Cerebellar cortex (tissue), 1 donor: ENCODE measurements at regions not wholly inside any gene's neighbourhood (a gene's known extent, or its start where the extent isn't known, plus 50 kb on each side); places are given as distances from the start of the nearest gene placed in this dataset.
A peak's percentile ranks its signal among the peaks of the same experiment; 100 is the strongest.

Experiments used
- DNase-seq: peaks from one replicate; pipeline ENCODE4 v3.0.0-alpha.2; 2015; ENCODE audit warnings: low spot score

DNA sequence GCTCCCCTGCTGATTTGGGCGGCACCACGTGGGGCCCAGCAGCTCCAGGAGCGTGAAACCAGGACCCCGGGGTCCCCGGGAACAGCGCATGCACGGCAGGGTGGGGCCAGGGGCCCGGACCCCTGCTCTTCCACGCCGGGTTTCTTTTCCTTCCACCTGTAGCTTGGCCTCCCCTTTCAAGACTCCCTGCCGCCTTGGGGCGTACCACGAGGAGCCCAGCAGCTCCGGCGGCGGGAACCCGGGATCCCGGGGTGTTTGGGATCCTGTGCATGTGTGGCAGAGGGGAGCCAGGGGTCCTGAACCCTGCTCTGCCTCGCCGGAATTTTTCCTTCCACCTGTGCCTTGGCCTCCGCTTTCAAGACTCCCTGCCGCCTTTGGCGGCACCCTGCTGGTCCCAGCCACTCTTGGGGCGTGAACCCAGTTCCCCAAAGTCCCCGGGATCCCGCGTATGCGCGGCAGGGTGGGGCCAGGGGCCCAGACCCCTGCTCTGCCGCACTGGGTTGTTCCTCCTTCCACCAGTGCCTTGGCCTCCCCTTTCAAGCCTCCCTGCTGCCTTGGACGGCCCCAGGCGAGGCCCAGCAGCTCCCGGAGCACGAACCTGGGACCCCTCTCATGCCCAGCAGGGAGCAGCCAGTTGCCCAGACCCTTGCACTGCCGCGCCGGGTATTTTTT is 322.7 kb downstream of the ALG10 start:
- no peak for DNase-seq

DNA sequence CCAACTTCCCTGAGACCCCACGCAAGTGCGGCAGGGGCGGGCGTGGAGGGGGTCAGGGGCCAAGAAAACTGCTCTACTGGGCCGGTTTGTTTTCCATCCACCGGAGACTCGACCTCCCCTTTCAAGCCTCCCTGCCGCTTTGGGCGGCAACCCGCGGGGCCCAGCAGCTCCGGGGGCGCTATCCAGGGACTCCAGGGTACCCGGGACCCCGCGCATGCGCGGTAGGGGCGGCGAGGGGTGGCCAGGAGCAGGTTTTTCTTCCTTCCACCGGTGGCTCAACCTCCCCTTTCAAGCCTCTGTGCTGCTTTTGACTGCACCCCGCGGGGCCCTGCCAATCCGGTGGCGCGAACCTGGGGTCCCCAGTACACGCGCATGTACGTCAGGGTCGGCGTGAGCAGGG is 323.5 kb downstream of the ALG10 start:
- no peak for DNase-seq

DNA sequence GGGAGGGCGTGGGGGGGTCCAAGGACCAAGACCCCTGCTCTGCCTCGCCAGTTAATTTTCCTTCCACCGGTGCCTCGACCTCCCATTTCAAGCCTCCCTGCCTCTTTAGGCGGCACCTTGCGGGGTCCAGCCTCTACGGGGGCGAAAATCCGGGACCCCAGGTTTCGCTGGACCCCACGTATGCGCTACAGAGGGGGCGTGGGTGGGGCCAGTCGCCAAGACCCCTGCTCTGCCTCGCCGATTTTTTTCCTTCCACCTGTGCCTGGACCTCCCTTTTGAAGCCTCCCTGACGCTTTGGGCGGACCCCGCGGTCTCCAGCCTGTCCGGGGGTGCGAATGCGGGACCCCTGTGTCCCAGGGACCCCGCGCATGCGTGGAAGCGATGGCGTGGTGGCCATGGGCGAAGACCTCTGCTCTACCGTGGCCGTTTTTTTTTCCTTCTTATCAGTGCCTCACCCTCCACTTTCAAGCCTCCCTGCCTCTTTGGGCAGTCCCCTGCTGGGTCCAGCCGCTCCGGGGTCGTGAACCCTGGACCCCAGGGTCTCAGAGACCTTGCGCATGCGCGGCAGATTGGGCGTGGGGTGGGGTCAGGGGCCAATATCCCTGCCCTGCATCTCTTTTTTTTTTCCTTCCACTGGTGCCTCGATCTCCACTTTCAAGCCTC is 324.2 kb downstream of the ALG10 start:
- no peak for DNase-seq

DNA sequence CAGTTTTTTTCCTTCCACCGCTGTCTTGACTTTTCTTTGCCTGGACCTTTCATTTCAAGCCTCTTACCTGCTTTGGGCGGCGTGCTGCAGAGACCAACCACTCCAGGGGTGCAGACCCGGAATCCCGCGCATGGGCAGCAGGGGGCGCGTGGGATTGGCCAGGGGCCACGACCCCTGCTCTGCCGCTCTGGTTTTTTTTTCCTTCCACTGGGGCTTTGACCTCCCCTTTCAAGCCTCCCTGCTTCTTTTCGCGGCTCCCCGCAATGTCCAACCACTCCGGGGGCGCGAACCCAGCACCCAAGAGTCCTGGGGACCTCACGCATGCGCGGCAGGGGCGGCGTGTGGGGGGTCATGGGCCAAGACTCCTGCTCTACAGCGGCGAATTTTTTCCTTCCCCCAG is 325.1 kb downstream of the ALG10 start:
- peak; percentile 1 for DNase-seq

DNA sequence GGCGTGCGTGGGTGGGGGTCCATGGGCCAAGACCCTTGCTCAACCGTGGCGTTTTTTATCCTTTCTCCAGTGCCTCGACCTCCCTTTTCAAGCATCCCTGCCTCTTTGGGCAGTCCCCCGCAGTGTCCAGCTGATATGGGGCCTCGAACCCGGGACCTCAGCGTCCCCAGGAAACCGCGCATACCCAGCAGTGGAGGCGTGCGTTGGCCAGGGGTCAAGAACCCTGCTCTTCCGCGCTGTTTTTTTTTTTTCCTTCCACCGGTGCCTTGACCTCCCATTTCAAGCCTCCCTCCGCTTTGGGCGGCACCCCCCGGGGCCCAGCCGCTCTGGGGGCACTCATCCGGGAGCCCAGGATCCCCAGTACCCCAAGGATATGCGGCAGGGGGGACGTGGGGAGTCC is 325.8 kb downstream of the ALG10 start:
- no peak for DNase-seq

DNA sequence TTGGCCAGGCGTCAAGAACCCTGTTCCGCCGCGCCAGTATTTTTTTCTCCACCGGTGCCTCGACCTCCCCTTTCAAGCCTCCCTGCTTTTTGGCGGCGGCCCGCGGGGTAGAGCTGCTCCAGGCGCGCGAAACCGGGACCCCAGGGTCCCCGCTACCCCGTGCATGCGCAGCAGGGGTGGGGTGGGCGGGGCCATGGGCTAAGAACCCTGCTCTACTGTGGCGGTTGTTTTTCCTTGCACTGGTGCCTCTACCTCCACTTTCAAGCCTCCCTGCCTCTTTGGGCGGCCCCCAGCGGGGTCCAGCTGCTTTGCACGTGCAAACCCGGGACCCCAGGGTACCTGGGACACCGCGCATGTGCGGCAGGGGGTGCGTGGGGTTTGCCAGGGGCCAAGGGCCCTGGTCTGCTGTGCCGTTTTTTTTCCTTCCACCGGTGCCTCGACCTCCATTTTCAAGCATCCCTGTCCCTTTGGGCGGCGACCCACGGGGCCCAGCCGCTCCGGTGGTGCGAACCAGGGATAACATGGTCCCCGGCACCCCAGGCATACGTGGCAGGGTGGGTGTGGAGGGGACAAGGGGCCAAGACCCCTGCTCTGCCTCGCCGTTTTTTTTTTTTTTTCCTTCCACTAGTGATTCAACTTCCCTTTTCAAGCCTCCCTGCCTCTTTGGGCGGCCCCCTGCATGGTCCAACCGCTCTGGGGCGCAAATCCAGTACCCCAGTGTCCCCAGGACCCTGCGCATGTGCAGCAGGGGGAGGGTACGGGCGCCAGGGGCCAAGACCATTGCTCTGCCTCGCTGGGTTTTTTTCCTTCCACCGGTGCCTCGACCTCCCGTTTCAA is 326.8 kb downstream of the ALG10 start:
- DNase-seq = no peak

DNA sequence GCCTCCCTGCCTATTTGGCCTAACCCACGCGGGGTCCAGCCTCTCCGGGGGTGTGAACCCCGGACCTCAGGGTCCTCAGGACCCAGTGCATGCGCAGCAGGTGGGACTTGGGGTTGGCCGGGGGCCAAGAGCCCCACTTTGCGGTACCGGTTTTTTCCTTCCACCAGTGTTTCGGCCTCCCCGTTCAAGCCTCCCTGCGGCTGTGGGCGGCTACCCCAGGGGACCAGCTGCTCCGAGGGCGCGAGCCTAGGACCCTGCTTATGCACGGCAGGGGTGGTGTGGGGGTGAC is 327.3 kb downstream of the ALG10 start:
- DNase-seq = no peak

DNA sequence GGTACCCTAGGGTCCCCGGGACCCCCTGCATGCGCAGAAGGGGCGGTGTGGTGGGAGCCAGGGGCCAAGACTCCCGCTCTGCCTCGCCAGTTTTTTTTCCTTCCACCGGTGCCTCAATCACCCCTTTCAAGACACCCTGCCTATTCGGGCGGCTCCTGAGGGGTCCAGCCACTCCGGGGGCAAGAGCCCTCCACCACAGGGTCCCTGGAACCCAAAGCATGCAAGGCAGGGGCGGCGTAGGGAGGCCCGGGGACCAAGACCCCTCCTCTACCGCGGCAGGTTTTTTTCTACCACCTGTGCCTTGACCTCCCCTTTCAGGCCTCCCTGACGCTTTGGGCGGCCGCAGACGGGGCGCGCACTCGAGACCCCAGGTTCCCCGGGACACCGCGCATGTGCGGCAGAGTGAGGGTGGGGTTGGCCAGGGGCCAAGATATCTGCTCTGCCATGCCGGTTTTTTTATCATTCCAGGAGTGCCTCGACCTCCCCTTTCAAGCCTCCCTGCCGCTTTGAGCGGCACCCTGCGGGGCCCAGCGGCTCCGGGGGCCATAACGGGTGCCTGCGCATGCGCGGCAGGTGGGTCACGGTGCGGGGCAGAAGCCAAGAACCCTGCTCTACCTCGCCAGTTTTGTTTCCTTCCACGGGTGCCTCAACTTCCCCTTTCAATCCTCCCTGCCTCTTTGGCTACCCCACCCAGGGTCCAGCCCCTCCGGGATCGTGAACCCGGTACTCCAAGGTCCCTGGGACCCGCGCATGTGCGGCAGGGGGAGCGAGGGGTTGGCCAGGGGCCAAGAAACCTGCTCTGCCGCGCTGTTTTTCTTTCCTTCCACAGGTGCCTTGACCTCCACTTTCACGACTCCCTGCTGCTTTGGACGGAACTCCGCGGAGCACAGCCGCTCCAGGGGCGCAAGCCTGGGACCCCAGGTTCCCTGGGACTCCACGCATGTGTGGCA is 328.1 kb downstream of the ALG10 start:
- DNase-seq = no peak

DNA sequence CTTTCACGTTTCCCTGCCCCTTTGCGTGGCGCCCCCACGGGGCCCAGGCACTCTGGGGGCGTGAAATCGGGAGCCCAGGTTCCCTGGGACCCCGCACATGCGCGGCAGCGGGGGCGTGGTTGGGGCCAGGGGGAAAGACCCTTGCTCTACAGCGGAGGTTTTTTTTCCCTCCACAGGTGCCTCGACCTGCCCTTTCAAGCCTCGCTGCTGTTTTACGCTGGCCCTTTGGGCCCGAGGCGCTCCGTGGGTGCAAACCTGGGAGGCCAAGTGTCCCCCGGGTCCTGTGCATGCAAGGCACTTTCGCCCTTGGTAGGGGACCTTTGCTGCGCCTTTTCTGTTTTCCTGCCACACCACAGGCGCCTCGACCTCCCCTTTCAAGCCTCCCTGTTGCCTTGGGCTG is 329.8 kb downstream of the ALG10 start:
- no peak for DNase-seq

DNA sequence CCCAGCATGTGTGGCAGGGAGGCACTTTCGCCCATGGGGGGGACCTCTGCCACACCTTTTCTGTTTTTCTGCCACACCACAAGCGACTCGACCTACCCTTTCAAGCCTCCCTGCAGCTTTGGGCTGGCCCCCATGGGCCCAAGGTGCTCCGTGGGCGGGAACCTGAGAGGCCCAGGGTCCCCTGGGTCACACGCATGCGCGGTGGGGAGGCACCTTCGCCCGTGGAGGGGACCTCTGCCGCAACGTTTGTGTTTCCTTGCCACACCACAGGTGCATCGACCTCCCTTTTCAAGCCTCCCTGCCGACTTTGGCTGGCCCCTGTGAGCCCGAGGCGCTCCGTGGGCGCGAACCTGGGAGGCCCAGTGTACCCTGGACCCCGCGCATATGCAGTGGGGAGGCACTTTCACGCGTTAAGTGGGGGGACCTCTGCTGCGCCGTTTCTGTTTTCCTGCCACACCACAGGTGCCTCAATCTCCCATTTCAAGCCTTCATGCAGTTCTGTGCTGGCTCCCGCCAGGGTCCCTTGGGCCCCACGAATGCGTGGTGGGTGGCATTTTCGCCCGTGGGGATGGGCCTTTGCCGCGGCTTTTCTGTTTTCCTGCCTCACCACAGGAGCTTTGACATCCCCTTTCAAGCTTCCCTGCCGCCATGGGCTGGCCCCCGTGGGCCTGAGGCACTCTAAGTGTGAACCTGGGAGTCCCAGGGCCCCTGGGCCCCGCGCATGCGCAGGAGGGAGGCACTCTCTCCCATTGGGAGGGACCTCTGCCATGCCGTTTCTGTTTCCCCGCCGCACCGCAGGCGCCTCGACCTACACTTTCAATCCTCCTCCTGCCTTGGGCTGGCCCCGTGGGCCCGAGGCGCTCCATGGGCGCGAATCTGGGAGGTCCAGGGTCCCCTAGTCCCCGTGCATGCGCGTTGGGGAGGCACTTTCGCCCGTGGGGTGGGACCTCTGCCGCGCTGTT is 332.2 kb downstream of the ALG10 start:
- DNase-seq = no peak

DNA sequence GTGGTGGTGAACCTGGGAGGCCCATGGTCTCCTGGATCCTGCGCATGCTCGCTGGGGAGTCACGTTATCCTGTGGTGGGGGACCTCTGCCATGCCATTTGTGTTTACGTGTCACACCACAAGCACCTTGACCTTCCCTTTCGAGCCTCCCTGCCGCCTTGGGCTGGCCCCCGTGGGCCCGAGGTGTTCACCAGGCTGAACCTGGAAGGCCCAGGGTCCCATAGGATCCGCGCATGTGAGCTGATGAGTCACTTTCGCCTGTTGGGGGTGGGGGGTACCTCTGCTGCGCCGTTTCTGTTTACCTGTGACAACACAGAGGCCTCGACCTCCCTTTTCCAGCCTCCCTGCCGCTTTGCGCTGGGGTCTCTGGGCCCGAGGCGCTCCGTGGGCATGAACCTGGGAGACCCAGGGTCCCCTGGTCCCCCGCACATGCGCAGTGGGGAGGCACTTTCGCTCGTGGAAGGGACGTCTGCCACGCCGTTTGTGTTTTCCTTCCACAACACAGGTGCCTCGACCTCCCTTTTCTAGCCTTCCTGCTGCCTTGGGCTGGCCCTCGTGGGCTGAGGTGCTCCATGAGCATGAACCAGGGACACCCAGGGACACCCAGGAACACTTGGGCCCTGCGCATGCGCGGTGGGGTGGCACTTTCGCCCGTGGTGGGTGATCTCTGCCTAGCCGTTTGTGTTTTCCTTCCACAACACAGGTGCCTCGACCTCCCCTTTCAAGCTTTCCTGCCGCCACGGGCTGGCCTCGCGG is 334.1 kb downstream of the ALG10 start:
- DNase-seq = no peak

DNA sequence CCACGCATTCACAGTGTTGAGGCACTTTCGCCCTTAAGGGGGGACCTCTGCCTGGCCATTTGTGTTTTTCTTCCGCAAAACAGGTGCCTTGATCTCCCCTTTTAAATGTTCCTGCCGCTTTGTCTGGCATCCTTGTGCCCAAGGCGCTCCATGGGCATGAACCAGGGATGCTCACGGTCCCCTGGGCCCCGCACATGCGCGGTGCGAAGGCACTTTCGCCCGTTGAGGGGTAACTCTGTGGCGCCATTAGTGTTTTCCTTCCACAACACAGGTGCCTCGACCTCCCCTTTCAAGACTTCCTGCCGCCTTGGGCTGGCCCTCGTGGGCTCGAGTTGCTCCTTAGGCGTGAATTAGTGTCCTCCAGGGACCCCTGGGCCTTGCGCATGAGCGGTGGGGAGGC is 335.5 kb downstream of the ALG10 start:
- no peak for DNase-seq

DNA sequence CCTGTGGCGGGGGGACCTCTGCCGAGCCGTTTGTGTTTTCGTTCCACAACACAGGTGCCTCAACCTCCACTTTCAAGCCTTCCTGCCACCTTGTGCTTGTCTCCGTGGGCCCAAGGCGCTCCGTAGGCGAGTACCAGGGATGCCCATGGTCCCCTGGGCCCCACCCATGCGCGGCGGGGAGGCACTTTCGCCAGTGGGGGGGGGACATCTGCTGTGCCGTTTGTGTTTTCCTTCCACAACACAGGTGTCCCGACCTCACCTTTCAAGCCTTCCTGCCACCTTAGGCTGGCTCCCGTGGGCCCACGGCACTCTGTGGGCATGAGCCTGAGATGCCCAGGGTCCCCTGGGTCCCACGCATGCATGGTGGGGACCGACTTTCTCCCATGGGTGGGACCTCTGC is 335.9 kb downstream of the ALG10 start:
- DNase-seq = no peak

DNA sequence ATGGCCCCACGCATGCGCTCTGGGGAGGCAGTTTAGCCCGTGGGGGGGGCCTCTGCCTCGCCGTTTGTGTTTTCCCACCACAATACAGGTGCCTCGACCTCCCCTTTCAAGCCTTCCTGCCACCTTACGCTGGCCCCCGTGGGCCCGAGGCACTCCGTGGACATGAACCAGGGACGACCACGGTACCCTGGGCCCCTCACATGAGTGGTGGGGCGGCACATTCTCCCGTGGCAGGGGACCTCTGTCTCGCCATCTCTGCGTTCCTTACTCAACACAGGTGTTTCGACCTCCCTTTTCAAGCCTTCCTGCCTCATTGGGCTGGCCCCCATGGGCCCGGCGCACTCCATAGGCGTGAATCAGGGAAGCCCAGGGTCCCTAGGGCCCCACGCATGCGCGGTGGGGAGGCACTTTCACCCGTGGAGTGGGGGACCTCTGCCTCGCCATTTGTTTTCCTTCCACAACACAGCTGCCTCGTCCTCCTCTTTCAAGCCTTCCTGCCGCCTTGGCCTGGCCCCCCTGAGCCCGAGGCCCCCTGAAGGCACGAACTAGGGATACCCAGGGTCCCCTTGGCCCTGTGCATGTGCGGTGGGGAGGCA is 339.5 kb downstream of the ALG10 start:
- DNase-seq = no peak

DNA sequence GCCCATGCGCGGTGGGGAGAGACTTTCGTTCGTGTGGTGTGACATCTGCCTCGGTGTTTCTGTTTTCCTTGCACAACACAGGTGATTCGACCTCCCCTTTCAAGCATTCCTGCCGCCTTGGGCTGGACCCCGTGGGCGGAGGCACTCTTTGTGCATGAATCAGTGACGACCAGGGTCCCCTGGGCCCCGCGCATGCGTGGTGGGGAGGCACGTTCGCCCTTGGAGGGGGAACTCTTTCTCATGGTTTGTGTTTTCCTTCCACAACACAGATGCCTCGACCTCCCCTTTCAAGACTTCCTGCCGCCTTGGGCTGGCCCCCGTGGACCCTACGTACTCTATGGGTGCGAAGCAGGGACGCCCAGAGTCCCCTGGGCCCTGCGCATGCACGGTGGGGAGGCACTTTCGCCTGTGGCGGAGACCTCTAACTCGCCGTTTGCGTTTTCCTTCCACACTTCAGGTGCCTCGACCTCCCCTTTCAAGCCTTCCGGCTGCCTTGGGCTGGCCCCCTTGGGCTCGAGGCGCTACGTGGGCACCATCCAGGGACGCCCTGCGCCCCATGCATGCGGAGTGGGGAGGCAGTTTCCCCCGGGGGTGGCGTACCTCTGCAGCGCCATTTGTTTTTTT is 340.9 kb downstream of the ALG10 start:
- DNase-seq = no peak

DNA sequence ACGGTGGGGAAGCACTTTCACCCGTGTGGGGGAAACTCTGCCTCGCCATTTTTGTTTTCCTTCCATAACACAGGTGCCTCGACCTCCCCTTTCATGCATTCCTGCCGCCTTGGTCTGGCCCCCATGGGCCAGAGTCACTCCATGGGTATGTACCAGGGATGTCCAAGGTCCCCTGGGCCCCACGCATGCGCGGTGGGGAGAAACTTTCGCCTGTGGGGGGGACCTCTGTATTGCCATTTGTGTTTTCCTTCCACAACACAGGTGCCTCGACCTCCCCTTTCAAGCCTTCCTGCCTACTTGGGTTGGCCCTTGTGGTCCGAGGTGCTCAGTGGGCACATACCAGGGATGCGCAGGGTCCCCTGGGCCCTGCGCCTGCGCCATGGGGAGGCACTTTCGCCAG is 345.8 kb downstream of the ALG10 start:
- DNase-seq = no peak

DNA sequence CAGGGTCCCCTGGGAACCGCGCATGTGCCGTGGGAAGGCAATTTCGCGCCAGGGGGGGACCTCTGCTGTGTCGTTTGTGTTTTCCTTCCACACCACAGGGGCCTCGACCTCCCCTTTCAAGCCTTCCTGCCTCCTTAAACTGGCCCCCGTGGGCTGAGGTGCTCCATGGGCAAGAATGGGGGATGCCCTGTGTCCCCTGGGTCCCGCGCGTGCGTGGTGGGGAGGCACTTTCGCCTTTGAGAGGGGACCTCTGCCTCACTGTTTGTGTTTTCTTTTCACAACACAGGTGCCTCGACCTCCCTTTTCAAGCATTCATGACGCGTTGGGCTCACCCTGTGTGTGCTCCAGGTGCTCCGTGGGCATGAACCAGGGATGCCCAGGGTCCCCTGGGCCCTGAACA is 348.8 kb downstream of the ALG10 start:
- DNase-seq = no peak

DNA sequence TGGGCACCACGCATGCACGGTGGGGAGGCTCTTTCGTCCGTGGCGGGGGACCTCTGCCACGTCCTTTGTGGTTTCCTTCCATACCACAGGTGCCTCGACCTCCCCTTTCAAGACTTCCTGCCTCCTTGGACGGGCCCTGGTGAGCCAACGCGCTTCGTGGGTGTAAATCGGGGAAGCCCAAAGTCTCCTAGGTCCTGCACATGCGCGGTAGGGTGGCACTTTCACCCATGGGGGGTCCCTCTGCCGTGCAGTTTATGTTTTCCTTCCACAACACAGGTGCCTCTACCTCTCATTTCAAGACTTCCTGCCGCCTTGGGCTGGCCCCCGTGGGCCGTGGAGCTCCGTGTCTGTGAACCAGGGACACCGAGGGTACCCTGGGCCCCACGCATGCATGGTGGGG is 349.7 kb downstream of the ALG10 start:
- no peak for DNase-seq

DNA sequence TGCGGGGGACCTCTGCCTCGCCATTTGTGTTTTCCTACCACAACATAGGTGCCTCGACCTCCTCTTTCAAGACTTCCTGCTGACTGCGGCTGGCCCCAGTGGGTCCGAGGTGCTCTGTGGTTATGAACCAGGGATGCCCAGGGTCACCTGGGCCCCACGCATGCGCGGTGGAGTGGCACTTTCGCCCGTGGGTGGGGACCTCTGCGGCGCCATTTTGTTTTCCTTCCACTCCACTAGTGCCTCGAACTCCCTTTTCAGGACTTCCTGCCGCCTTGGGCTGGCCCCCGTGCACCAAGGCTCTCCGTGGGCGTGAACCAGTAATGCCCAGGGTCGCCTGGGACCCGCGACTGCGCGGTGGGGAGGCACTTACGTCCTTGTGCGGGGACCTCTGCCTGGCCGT is 351.6 kb downstream of the ALG10 start:
- DNase-seq = no peak
